SK-N-SH treated with all-trans-retinoic acid at 6 μM for 48 hours (cell line): ENCODE measurements at regions not wholly inside any gene's neighbourhood (a gene's known extent, or its start where the extent isn't known, plus 50 kb on each side); places are given as distances from the start of the nearest gene placed in this dataset.

Experiments used
- CREB5 ChIP-seq: fragments of 250-450 bp; sonication (Bioruptor Pico); IDR thresholded peaks from 2 replicates; pipeline ENCODE4 v1.5.1; 2020; ENCODE audit warnings: low read depth, mild to moderate bottlenecking, moderate library complexity
- CSRNP3 ChIP-seq: fragments of 250-450 bp; sonication (Bioruptor Pico); IDR thresholded peaks from 2 replicates; pipeline ENCODE4 v1.5.1; 2021; ENCODE audit warnings: mild to moderate bottlenecking, moderate library complexity
- PATZ1 ChIP-seq: fragments of 250-450 bp; sonication (Bioruptor Pico); IDR thresholded peaks from 2 replicates; pipeline ENCODE4 v1.8.0; 2020; ENCODE audit warnings: mild to moderate bottlenecking, moderate library complexity, borderline replicate concordance
- SNAI2 ChIP-seq: fragments of 250-450 bp; sonication (Bioruptor Pico); IDR thresholded peaks from 2 replicates; pipeline ENCODE4 v1.5.0; 2020; ENCODE audit warnings: mild to moderate bottlenecking, moderate library complexity
- TCF4 ChIP-seq: fragments of 250-450 bp; sonication (Bioruptor Pico); IDR thresholded peaks from 2 replicates; pipeline ENCODE4 v1.8.0; 2021; ENCODE audit warnings: mild to moderate bottlenecking, moderate library complexity, borderline replicate concordance
- ZC3H10 ChIP-seq: fragments of 250-450 bp; sonication (Bioruptor Pico); IDR thresholded peaks from 2 replicates; pipeline ENCODE4 v1.5.1; 2021; ENCODE audit warnings: mild to moderate bottlenecking, moderate library complexity
- ZFP30 ChIP-seq: fragments of 450-650 bp; formaldehyde crosslinking; IDR thresholded peaks from 2 replicates; pipeline ENCODE4 v1.5.0; 2022; ENCODE audit warnings: mild to moderate bottlenecking, moderate library complexity

- TF ChIP-seq PATZ1 (CRISPR knock-in tag): no peak
- TF ChIP-seq CSRNP3 (CRISPR knock-in tag): no peak
- no peak for TF ChIP-seq ZC3H10 (CRISPR knock-in tag)
- no peak for TF ChIP-seq TCF4 (CRISPR knock-in tag)
- TF ChIP-seq ZFP30 (CRISPR knock-in tag): no peak
- no peak for TF ChIP-seq CREB5
- no peak for TF ChIP-seq SNAI2 (CRISPR knock-in tag)
Observed at GRCh38 chr7:136339464-136339863, 362.3 kb upstream of the MTPN start.
